ENCODE measurements at regions not wholly inside any gene's neighbourhood (a gene's known extent, or its start where the extent isn't known, plus 50 kb on each side); places are given as distances from the start of the nearest gene placed in this dataset.

DNA sequence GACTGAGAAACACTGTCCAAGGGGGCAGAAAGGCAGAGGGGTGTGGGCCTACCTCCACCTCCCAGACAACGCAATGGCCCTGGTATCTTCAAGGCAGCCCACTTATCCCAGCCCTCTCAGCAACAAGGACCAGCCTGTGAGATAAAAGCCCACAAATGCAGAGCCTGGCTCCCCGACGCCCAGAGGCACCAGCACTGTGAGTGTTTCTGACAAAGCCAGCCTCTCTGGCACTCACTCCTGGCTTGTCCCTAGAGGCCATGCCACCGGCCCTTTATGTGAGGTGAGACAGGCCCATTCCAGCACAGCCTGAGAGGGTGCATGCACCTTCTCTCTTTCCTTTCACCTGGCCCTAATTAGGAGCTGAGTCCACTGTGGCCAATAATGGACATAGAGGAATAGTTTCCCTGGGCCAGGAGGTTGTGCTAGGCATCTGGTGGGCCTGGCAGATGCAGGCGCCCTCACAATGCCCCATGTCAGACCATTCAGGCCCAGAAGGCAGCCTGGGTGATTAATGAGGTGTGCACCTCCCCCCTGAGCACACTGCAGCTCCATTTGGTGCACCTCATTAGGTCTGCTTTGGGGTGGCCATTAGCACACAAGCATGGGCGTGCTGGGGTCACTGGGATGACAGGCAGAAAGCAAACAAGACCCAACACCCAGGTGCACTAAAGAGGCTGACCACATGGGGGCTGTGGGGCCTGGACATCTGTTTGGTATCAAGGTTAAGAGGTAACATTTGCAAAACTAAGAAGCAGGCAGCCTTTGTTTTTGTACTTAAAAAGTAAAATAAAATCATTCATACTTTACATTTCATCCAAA lies 176.0 kb downstream of the MED10 start:
- Histone ChIP-seq H3K4me3 (ENCODE audit: control insufficient read depth in 2 of 3, extremely low read depth in 1 of 3, insufficient read depth in 2 of 3, low read depth in 1 of 3, low read length in 3 of 3) (no peak overlapping the region), H3K27me3 (ENCODE audit: control insufficient read depth, extremely low read depth, insufficient read depth, low read length) (no peaks in the 10 kb centered on the region), H2AFZ (ENCODE audit: control insufficient read depth, low read length) (no peak overlapping the region), H3K27ac (ENCODE audit: control insufficient read depth, insufficient read depth, low read length) (no peak overlapping the region), H4K20me1 (ENCODE audit: control insufficient read depth, extremely low read depth, insufficient read depth, low read length) (no peaks in the 10 kb centered on the region), H3K9me1 (ENCODE audit: control insufficient read depth, extremely low read depth, insufficient read depth, low read length) (no peaks in the 10 kb centered on the region), H3K4me2 (ENCODE audit: control insufficient read depth, extremely low read depth, insufficient read depth, low read depth, low read length) (no peak overlapping the region), H3K36me3 (ENCODE audit: control insufficient read depth in 2 of 2, extremely low read depth in 1 of 2, insufficient read depth in 2 of 2, low read length in 2 of 2) (no peaks in the 10 kb centered on the region), H3K9ac (ENCODE audit: control insufficient read depth, extremely low read depth, insufficient read depth, low read length) (no peak overlapping the region), H3K4me1 (ENCODE audit: control insufficient read depth, extremely low read depth, insufficient read depth, low read length) (no peaks in the 10 kb centered on the region), H3K9me3 (ENCODE audit: control insufficient read depth, low read depth, low read length) (no peaks in the 10 kb centered on the region), H3K79me2 (ENCODE audit: control insufficient read depth, insufficient read depth, low read length) (no peaks in the 10 kb centered on the region)
- no peak for FAIRE-seq
- TF ChIP-seq EZH2 (IDR thresholded peaks at IDR 0.05; ENCODE audit: low read length) (no peak), CTCF (optimal IDR thresholded peaks at IDR 0.05 in 1 of 3, IDR thresholded peaks at IDR 0.05 in 1 of 3, conservative IDR thresholded peaks at IDR 0.05 in 1 of 3; ENCODE audit: extremely low read depth in 1 of 3, insufficient read depth in 2 of 3, low read length in 3 of 3) (no peak)
- dilution Hi-C loops (cut with MboI; ENCODE audit: extremely low pct_ligation_motif_present, low sequenced_read_pairs): no loop called here
- no peak for DNase-seq (ENCODE audit: low read depth, low spot score)

- Histone ChIP-seq H3K9me1 (ENCODE audit: control insufficient read depth, extremely low read depth, insufficient read depth, low read length) (no peaks in the 10 kb centered on the region), H3K4me2 (ENCODE audit: control insufficient read depth, extremely low read depth, insufficient read depth, low read depth, low read length) (no peak overlapping the region), H3K27ac (ENCODE audit: control insufficient read depth, insufficient read depth, low read length) (no peak overlapping the region), H3K79me2 (ENCODE audit: control insufficient read depth, insufficient read depth, low read length) (no peaks in the 10 kb centered on the region), H3K27me3 (ENCODE audit: control insufficient read depth, extremely low read depth, insufficient read depth, low read length) (no peaks in the 10 kb centered on the region), H2AFZ (ENCODE audit: control insufficient read depth, low read length) (no peak overlapping the region), H4K20me1 (ENCODE audit: control insufficient read depth, extremely low read depth, insufficient read depth, low read length) (no peaks in the 10 kb centered on the region), H3K4me3 (ENCODE audit: control insufficient read depth in 2 of 3, extremely low read depth in 1 of 3, insufficient read depth in 2 of 3, low read depth in 1 of 3, low read length in 3 of 3) (no peak overlapping the region), H3K4me1 (ENCODE audit: control insufficient read depth, extremely low read depth, insufficient read depth, low read length) (no peaks in the 10 kb centered on the region), H3K9ac (ENCODE audit: control insufficient read depth, extremely low read depth, insufficient read depth, low read length) (no peak overlapping the region), H3K36me3 (ENCODE audit: control insufficient read depth in 2 of 2, extremely low read depth in 1 of 2, insufficient read depth in 2 of 2, low read length in 2 of 2) (no peaks in the 10 kb centered on the region), H3K9me3 (ENCODE audit: control insufficient read depth, low read depth, low read length) (no peaks in the 10 kb centered on the region)
- FAIRE-seq (no peak), DNase-seq (ENCODE audit: low read depth, low spot score) (no peak)
- dilution Hi-C loops (cut with MboI; ENCODE audit: extremely low pct_ligation_motif_present, low sequenced_read_pairs): no loop called here
- no peak for TF ChIP-seq EZH2 (IDR thresholded peaks at IDR 0.05; ENCODE audit: low read length)
- no peak for TF ChIP-seq CTCF (optimal IDR thresholded peaks at IDR 0.05 in 1 of 3, IDR thresholded peaks at IDR 0.05 in 1 of 3, conservative IDR thresholded peaks at IDR 0.05 in 1 of 3; ENCODE audit: extremely low read depth in 1 of 3, insufficient read depth in 2 of 3, low read length in 3 of 3)
These were observed 176.7 kb downstream of the MED10 start for GRCh38 chr5:6201631-6202030.

All from keratinocyte (primary cell).